NK-92 treated with Interleukin-12 subunit alpha and Interleukin-12 subunit beta, amount 100 ng/mL, for 24 hours (cell line): ENCODE measurements at regions not wholly inside any gene's neighbourhood (a gene's known extent, or its start where the extent isn't known, plus 50 kb on each side); places are given as distances from the start of the nearest gene placed in this dataset.

Experiments
- DNase-seq: peaks from one replicate; lab custom pipeline; 2025; lab: John Stamatoyannopoulos, UW

DNA sequence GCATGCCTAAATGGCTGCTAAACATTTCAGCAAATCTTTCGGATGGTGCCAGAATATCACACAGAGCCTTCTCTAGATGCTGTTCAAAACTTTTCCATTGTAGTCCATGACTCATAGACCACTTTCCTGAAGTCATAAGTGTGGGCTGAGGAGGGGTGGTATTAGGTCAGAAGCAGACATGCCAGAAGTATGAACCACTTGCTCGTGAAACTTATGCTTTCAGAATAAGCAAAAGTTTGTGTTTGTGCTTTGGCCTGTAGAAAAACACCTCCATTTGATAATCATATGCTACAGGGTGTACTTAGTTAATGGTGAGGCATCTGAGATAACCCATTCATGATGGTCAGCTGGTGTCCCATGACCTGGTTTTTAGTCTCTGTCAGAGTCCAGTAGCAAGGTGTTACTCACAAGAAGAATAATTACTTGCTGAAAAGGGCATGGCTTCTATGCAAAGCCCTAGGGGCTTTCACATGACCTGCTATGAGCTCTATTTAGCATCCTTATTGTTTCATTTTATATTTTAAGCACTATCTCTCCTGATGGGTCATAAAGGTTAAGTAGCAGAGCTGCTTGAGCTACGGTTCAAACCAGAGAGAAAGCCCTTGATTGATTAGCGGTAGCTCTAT, 183.1 kb upstream of the IVNS1ABP start:
- DNase-seq, result no peak

- DNase-seq, result no peak
Measured at GRCh38 chr1:185498207-185498606, 181.2 kb upstream of the IVNS1ABP start.

GRCh38 chr1:185497177-185497576, 180.1 kb upstream of the IVNS1ABP start:
- DNase-seq, result no peak

DNA sequence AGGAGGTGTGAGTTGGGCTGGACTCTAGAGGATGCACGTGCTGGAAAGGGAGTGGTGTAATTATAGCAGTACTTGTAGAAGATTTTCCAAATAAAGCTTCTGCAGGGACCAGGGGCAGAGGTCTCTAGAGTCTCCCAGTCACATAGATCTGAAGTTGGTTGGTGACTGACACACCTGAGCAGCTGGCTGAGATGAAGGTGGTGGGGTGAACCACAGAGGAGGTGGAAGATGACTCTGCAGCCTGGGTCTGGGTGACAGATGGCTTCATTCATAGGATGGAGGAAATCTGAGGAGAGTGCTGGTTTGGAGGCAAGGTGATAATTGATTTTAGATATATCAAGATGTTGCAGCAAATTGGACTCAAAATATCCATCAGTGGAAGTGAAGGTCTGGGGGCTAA, 178.9 kb upstream of the IVNS1ABP start:
- DNase-seq, result no peak

DNA sequence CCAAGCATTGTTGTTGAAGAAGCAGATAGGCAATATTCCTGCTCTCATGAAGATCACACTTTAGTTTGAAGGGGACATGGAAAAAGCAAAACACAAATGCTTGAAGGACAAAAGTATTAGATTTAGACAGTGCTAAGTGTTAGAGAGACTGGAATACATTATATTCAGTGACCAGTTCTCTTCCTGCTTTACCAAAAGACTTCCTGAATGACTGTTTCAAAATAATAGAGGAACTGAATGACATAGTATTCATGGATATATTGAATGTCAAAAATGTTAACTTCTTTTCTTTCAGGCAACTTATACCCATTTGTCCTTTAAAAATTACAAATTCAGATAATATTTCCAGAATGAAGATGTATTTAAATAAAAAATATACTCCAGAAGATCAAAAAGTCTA, 178.0 kb upstream of the IVNS1ABP start:
- DNase-seq, result no peak

DNA sequence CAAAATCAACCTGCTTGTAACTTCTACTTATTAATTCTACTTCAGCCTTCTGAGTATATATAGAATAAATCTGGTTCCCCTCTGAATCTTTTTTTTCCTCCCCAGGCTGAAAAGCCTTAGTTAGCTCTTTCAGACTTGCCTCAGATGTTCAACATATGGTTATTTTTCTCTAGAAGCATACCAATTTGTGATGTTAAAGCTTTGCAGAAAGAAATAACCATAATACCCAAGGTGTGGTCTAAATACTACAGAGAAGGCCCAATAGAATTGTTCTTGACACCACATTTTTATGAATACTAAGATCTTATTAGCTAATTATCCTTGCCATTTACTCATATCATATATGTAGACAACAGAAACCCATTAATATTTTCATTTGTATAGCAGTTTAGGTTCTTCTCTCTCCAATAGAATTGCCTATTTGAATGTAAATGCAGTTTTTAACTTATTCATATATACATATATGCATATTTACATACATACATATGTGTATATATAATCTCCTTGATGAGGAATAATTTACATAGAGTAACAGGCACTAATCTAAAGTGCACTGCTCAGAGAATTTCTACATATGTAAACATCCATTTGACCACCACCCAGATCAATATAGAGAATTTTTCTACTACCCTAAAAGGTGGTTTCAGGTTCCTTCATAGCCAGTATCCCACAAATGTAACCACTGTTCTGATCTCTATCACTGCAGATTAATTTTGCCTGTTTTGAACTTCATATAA, 175.2 kb upstream of the IVNS1ABP start:
- no peak for DNase-seq

DNA sequence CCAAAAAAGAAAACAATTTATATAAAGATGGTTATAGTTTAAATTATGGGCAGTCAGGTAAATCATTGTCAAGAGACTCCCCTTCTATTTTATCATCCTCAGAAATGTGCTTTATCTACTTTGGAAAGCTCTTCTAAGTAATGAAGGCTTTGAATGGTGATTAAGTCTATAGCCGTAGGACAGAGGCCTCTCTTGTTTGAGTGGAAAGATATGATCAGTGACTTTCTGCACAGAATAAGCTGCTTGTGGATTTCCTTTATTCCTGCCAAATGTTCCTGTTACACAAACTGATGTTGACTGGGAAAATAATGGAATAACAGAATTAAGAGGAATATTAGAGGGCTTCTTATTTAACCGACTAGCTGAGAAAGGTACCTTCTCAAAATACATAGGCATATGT, 174.6 kb upstream of the IVNS1ABP start:
- no peak for DNase-seq

DNA sequence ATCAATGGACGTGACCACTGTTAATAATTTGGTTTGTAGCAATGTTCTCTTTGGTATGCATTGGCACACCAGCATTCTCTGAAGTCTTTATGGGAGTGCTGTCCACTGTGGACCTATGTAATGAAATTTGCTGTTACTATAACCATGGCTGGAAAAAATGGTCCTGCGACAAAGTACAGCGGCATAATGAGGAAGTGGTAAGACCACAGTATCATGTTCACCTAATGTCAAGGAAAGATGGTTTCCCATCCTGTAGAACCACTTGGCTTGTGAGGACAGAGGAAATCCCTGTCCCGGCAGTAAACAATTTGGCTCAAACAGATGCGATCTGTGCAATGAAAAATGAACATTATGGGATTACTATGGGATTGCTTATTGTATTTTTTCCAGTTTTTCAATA, 173.9 kb upstream of the IVNS1ABP start:
- no peak for DNase-seq

- no peak for DNase-seq
Measured at GRCh38 chr1:185489406-185489805, 172.4 kb upstream of the IVNS1ABP start.

DNA sequence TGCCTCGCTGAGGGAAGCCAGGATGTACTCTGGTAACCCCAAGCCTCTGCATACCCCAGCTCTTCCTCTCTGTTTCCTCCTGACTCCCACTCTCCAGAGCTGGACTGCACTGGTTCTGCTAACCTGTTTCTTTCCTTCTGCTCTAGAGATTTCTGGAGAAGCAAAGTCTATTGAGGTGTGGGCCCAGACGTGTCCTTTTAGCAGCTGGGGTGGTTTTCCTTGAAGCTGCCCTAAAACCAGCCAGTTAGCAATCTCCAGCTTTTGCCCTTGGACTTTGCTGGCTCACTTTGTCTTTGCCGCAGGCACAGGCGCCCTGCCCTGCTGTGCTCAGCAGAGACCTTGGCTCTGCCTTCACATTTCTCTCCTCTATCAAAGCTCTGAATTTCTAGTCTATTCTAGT, 171.8 kb upstream of the IVNS1ABP start:
- DNase-seq, result no peak

GRCh38 chr1:185487936-185488335, 170.9 kb upstream of the IVNS1ABP start:
- DNase-seq, result no peak

GRCh38 chr1:185487026-185487425, 170.0 kb upstream of the IVNS1ABP start:
- no peak for DNase-seq

DNA sequence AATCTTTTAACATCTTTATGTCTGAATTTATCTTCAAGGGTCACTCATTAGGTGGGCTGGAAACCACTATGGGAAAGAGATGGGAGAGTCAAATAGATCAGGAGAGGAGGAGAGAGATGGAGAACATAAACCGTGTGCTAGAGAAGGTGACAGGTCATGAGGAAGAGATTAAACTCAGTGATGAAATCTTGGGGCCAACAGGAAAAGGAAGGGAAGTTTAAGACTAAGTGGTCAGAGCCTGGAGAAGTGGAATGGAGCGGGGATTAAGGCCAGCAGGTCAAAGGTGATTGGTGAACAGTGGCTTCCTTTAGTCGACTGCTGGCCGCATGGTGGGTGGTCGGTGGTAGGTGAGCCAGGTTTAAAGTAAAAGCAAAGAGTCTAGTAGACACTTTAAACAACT, 169.3 kb upstream of the IVNS1ABP start:
- DNase-seq, result no peak

DNA sequence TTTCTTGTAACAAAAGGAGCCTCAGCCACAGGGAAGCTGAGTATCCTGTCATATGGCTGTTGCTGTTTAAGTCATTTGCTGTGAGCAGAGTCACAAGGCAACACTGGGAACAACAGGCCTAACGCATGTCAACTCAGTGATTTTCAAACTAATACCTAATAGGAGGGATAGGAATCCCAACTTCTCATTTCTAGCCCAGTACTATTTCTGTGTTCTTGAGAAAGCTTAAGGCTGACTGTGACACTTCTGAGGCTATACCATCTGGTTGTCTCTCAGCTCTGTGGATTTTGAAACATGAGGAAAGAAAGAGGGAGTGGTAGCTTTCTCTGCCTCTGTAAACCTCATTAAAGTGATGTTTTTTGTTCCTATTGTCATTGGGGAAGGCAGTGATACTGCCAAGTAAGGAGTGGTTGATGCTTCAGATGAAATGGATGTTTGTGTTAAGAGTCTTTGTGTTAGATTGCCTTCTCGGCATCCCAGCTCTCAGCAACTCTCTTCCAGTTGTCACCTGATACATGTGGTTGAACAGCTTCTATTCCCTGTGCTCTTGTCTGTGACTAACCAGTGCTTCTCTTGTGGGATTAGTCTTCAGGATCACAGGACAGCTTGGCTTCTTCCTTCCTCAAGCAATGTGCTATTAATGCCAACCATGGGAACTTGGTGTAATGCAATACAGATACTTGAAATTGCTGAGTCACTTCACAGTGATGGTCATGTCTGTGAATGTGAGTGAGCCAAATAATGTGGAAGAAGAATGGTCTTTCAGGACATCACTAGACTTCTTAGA, 166.8 kb upstream of the IVNS1ABP start:
- no peak for DNase-seq

DNA sequence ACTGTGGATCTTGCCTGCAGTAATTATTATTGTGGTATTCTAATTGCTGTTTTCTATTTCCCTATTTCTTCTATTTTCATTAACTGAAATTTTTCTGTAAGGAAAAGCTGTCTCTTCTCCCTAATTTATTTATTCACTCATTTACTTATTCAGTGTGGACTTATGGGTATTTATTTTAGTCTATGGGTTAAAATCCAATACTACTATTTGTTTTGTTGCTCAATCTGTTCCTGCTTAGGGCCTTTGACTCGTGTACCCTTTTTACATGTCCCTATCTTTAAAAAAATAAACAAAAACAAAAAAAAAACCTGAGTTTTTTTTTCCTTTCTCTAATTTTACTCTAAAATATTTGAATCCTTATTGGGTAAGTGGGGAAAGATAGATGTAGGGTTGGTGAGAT, 166.2 kb upstream of the IVNS1ABP start:
- no peak for DNase-seq

DNA sequence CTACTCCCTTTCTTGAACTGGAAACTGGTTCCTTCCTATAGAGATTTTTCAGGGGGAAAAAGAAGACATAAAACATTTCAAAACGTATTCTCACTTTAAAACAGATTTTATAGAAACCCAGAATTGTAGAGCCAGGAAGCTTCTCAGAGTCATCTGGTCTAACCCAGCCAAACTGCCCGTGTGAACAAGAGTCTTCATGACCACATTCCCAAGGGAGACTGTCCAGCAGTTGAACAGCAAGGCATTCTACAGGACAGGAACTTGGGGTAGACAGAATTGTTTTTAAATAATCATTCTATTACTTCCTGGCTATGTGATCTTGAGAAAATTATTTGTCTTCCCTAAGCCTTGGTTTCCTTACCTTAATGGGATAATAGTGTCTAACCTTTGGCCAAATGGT, 163.5 kb upstream of the IVNS1ABP start:
- no peak for DNase-seq

GRCh38 chr1:185479796-185480195, 162.8 kb upstream of the IVNS1ABP start:
- DNase-seq, result no peak

GRCh38 chr1:185478877-185479276, 161.8 kb upstream of the IVNS1ABP start:
- DNase-seq, result no peak

GRCh38 chr1:185477638-185478580, 160.9 kb upstream of the IVNS1ABP start:
- DNase-seq, result no peak

- no peak for DNase-seq
Measured at GRCh38 chr1:185474440-185475149, 157.6 kb upstream of the IVNS1ABP start.

- DNase-seq, result no peak
Measured at GRCh38 chr1:185473186-185473585, 156.1 kb upstream of the IVNS1ABP start.
